Subcutaneous abdominal adipose tissue (tissue), 5 donors: ENCODE measurements at regions not wholly inside any gene's neighbourhood (a gene's known extent, or its start where the extent isn't known, plus 50 kb on each side); places are given as distances from the start of the nearest gene placed in this dataset.

Experiments
- H3K27ac ChIP-seq: one replicate; pipeline ENCODE4 v1.7.0; 2013; ENCODE audit warnings: low read depth, mild to moderate bottlenecking, inconsistent platforms, low read length, moderate library complexity
- H3K27me3 ChIP-seq, 5 donors: one replicate each; pipeline ENCODE4 v1.7.0; 2013; ENCODE audit warnings: low read length in 5 of 5, inconsistent platforms in 1 of 5; ENCODE audit not compliant: control insufficient read depth in 5 of 5, insufficient read depth in 4 of 5
- H3K36me3 ChIP-seq, 5 donors: one replicate each; pipeline ENCODE4 v1.7.0; 2013; ENCODE audit warnings: low read length in 5 of 5; ENCODE audit not compliant: control insufficient read depth in 5 of 5, insufficient read depth in 5 of 5
- H3K4me1 ChIP-seq, 5 donors: one replicate each; pipeline ENCODE4 v1.7.0; 2013; ENCODE audit warnings: low read length in 5 of 5, mild to moderate bottlenecking in 3 of 5, moderate library complexity in 1 of 5; ENCODE audit not compliant: control insufficient read depth in 5 of 5, insufficient read depth in 5 of 5
- H3K4me3 ChIP-seq, 5 donors: one replicate each; pipeline ENCODE4 v1.7.0; 2013; ENCODE audit warnings: low read length in 5 of 5, low read depth in 1 of 5
- H3K9ac ChIP-seq, 5 donors: one replicate each; pipeline ENCODE4 v1.7.0; 2013; ENCODE audit warnings: low read length in 5 of 5, mild to moderate bottlenecking in 4 of 5, moderate library complexity in 3 of 5
- H3K9me3 ChIP-seq, 5 donors: one replicate each; pipeline ENCODE4 v1.7.0; 2013; ENCODE audit warnings: low read length in 5 of 5; ENCODE audit not compliant: control insufficient read depth in 5 of 5
- donor health status: healthy.
- donor health status: healthy.
- donor health status: healthy.
- donor health status: healthy.
- donor health status: healthy.

- Histone ChIP-seq H3K4me3 (no peak overlapping the region), H3K4me1 (peaks cover 0 to 10% (median 0%) of the 10 kb centered on the region in 5 donors), H3K27ac (no peak overlapping the region), H3K9ac (no peak overlapping the region), H3K36me3 (no peaks in the 10 kb centered on the region), H3K27me3 (no peaks in the 10 kb centered on the region), H3K9me3 (no peaks in the 10 kb centered on the region)
Observed at GRCh38 chr18:73826098-73826497, 321.5 kb downstream of the FBXO15 start.

GRCh38 chr18:73824671-73825070 is 323.0 kb downstream of the FBXO15 start:
- Histone ChIP-seq H3K4me1 (peaks cover 0 to 10% (median 0%) of the 10 kb centered on the region in 5 donors), H3K9me3 (no peaks in the 10 kb centered on the region), H3K27me3 (no peaks in the 10 kb centered on the region), H3K4me3 (no peak overlapping the region), H3K27ac (no peak overlapping the region), H3K36me3 (no peaks in the 10 kb centered on the region), H3K9ac (no peak overlapping the region)

DNA sequence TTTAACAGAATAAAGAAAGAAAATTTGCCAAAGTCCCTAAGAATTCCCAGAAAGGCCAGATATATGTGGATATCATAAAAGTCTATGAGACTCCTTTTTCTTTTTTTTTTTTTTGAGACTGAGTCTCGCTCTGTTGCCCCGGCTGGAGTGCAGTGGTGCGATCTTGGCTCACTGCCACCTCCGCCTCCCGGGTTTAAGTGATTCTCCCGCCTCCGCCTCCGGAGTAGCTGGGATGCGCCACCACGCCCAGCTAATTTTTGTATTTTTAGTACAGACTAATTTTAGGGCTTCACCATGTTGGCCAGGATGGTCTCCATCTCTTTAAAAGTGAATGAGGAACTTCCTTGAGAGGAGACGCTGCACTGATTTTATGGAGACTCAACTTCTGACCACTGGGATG is 335.2 kb downstream of the FBXO15 start:
- H3K27ac ChIP-seq, result no peak overlapping the region

DNA sequence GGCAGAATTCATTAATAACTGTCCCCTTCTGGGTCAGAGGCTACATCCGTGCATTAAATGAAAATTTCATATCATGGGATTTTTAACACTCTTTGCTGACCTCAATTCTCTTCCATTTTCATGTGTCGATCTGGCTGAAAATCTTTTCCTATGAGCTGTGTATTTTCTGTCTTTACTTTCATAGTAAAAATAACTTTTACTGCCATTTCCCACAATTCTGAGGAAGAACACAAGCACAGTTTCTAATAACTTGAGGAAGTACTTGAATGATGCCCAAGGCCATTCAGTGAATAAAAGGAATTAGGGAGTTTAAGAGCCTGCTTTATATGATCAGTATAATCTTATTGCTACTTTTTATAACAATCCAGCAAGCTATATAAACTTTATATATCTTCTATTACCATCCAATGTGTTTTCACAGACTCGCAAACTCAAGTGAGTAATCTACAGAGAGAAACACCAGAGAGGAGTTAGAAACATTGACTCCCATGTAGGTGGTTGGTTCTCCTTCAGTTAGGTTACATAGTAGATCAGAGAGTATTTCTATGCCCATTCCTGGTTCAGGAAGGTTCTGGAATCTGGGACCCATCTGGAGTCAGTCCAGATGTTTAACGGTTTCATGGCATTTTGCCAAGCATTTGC is 340.0 kb downstream of the FBXO15 start:
- Histone ChIP-seq H3K4me1 (peaks cover 0 to 4% (median 0%) of the 10 kb centered on the region in 5 donors), H3K27ac (peak overlapping the region; percentile 28), H3K27me3 (no peaks in the 10 kb centered on the region), H3K4me3 (no peak overlapping the region), H3K9me3 (no peaks in the 10 kb centered on the region), H3K9ac (no peak overlapping the region), H3K36me3 (no peaks in the 10 kb centered on the region)

More for the DNA sequence above, 335.2 kb downstream of the FBXO15 start:
- H3K27me3 ChIP-seq, result no peaks in the 10 kb centered on the region
- no peak overlapping the region for H3K9ac ChIP-seq
- peaks cover 0 to 4% (median 0%) of the 10 kb centered on the region in 5 donors for H3K4me1 ChIP-seq
- H3K4me3 ChIP-seq, result no peak overlapping the region
- peaks cover 0 to 2% (median 0%) of the 10 kb centered on the region in 5 donors for H3K9me3 ChIP-seq
- no peaks in the 10 kb centered on the region for H3K36me3 ChIP-seq

DNA sequence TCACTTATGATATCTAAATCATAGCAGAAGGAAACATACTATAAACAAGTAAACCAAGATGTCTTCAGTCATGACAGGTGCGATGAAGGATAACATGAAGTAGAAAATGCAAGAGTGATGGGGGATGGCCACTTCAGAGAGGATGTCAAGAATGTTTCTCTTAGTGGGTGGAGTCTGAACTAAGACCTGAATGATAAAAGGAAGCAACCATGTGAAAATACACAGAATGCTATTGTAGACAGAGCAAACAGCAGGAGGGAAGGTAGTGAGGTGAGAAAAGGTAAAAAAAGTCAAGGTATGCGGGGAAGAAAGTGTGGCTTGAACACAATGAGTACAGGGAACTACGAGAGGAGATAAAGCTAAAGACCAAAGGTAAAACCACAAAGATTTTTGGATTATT is 341.6 kb downstream of the FBXO15 start:
- no peak overlapping the region for H3K27ac ChIP-seq
- H3K9me3 ChIP-seq, result no peaks in the 10 kb centered on the region
- no peak overlapping the region for H3K9ac ChIP-seq
- H3K4me3 ChIP-seq, result no peak overlapping the region
- no peaks in the 10 kb centered on the region for H3K27me3 ChIP-seq
- H3K36me3 ChIP-seq, result no peaks in the 10 kb centered on the region
- peaks cover 0 to 4% (median 0%) of the 10 kb centered on the region in 5 donors for H3K4me1 ChIP-seq

GRCh38 chr18:73797419-73797818 is 350.2 kb downstream of the FBXO15 start:
- Histone ChIP-seq H3K9ac (no peak overlapping the region), H3K27me3 (no peaks in the 10 kb centered on the region), H3K4me3 (no peak overlapping the region)

GRCh38 chr18:73793386-73793785 is 354.2 kb downstream of the FBXO15 start:
- no peak overlapping the region for H3K4me3 ChIP-seq
- peaks cover 1 to 13% (median 10%) of the 10 kb centered on the region in 5 donors for H3K4me1 ChIP-seq
- no peaks in the 10 kb centered on the region for H3K9me3 ChIP-seq
- no peak overlapping the region for H3K27ac ChIP-seq
- no peaks in the 10 kb centered on the region for H3K27me3 ChIP-seq
- no peaks in the 10 kb centered on the region for H3K36me3 ChIP-seq
- no peak overlapping the region for H3K9ac ChIP-seq

More at GRCh38 chr18:73797419-73797818, 350.2 kb downstream of the FBXO15 start:
- Histone ChIP-seq H3K36me3 (no peaks in the 10 kb centered on the region), H3K4me1 (no peaks in the 10 kb centered on the region), H3K9me3 (peaks cover 0 to 2% (median 0%) of the 10 kb centered on the region in 5 donors), H3K27ac (no peak overlapping the region)

DNA sequence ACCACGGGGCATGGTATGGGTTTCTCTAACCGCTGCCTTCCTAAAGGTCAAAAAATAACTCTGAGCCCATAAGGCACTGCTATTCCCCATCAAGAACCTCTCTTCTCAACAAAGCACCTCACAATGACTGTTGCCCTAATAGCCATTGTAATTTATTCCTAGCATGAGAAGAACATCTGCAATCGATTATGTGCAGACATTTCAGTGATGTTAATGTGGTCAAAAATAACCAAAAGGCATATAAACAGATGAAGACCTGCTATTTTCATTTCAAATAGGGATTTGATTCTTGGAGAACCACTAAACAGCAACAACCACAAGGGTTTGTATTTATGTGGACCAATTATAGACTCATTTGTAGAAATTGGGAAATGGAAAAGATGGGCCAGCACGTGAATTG is 356.6 kb downstream of the FBXO15 start:
- Histone ChIP-seq H3K9ac (no peak overlapping the region), H3K4me1 (peaks cover 1 to 18% (median 10%) of the 10 kb centered on the region in 5 donors), H3K27ac (no peak overlapping the region), H3K9me3 (no peaks in the 10 kb centered on the region), H3K27me3 (no peaks in the 10 kb centered on the region), H3K4me3 (no peak overlapping the region), H3K36me3 (no peaks in the 10 kb centered on the region)

- no peak overlapping the region for H3K27ac ChIP-seq
- H3K27me3 ChIP-seq, result no peaks in the 10 kb centered on the region
- H3K4me3 ChIP-seq, result no peak overlapping the region
Observed at GRCh38 chr18:73790587-73790986, 357.0 kb downstream of the FBXO15 start.

GRCh38 chr18:73787316-73787715 is 360.3 kb downstream of the FBXO15 start:
- Histone ChIP-seq H3K9me3 (no peaks in the 10 kb centered on the region), H3K36me3 (no peaks in the 10 kb centered on the region)

More at GRCh38 chr18:73790587-73790986, 357.0 kb downstream of the FBXO15 start:
- H3K4me1 ChIP-seq, result peaks cover 1 to 21% (median 13%) of the 10 kb centered on the region in 5 donors
- H3K9me3 ChIP-seq, result no peaks in the 10 kb centered on the region
- no peak overlapping the region for H3K9ac ChIP-seq
- no peaks in the 10 kb centered on the region for H3K36me3 ChIP-seq

More at GRCh38 chr18:73787316-73787715, 360.3 kb downstream of the FBXO15 start:
- Histone ChIP-seq H3K27me3 (no peaks in the 10 kb centered on the region), H3K4me3 (no peak overlapping the region), H3K4me1 (peaks cover 1 to 27% (median 21%) of the 10 kb centered on the region in 5 donors), H3K27ac (no peak overlapping the region), H3K9ac (no peak overlapping the region)
